KBM-7 (cell line): ENCODE measurements at regions not wholly inside any gene's neighbourhood (a gene's known extent, or its start where the extent isn't known, plus 50 kb on each side); places are given as distances from the start of the nearest gene placed in this dataset.

Source experiments
- DNase-seq: peaks from one replicate; pipeline ENCODE4 v3.0.0-alpha.2; 2015
- in situ Hi-C: fragments of 300-500 bp; cut with MboI; formaldehyde crosslinking; loops from 2 replicates; pipeline ENCODE4 v1.14.3; 2020; ENCODE audit warnings: low sequenced_read_pairs, low pct_unique_long_range_greater_than_20kb, mixed read lengths

DNA sequence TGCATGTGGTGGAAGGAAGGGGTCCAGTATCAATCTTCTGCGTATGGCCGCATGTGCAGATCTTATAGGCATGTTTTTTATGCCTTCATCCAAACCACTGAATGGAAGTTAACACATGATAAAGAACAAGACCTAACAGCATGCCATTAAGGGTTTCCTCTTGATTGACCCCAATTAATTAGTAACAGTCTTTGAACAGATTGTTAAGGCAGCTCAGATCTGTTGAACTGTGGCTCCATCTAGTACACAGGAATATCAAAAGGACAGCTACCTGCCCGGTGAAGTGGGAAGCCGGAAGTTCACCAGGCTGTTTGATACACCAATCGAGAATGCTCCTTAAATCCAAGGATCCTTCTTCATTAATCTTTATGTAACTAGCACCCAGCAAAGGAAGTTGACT, 159.9 kb upstream of the ADAMTS16 start:
- in situ Hi-C loops, result no loop called here
- DNase-seq, result no peak

DNA sequence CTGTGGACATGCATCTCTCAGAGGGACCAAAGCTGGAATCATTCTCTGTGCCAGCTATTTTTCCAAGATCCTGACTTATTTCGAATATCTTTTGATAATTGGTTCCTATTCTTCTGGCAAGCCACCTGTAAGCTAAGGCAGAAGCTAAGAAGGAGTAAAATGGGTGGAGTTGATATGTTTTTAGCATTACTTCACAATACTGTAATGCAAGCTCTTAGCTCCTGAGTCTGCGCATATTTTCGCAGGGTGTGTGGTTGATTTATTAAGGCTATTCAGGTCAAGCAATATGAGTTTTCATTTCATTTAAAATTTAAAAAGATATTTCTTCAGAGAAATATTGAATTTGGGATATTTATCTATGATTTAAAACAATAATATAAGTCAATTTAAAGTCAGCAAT, 158.5 kb upstream of the ADAMTS16 start:
- in situ Hi-C loops, result no loop called here
- DNase-seq, result no peak

DNA sequence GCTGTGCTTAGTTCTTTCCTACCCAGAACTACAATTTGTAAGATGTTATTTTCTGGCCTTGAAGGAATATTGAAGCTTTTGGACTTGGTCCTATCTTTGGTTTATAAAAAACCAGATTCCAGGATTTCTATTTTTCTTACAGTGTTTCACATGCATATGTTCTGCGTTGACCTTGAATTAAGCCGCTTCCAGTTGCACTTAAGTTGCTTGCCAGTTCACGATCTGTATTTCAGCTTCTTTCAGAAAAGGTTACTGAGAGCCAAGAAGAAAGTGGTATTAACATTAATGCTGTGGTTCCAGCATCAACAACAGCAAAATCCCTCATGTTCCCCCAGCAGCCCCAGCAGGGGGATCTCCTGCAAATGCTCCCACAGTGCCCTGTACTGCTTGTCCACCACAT, 156.4 kb upstream of the ADAMTS16 start:
- DNase-seq, result no peak
- in situ Hi-C loops, result no loop called here

DNA sequence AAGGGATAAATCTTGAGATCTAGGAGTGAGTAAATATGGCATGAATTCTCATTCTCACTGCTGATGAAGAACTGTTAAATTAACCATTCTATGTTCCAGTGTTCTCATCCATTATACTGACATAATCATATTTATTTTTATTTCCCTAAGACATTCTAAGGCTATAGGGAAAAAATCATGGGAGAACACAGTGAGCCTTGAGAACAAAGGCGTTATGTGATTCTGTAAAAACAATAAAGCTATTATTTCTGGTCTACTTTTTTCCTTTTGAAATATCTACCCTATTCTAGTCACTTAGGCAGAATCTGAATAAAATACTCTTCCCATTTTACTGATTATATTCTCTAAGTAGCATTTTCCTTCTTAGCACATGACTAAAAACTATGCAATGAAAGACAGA, 155.7 kb upstream of the ADAMTS16 start:
- in situ Hi-C loops, result no loop called here
- no peak for DNase-seq

DNA sequence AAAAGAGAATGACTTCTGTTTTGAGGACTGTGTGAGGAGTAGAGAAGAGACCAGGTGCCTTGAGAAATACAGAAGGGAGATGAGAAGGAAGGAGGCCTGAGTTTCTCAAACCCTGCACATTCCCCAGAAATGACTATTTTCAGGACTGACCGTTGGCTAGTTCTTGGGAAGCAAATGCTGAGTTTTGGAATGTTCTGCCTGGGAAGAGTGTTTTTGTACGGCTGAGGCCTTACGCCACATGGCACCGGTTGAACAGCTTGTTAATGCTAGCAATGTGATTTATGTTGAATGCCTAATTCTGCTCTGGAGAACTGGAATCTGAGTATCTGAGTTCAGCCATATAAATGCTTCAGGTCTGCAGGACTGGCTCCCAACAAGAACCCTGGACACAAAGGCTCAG, 152.7 kb upstream of the ADAMTS16 start:
- in situ Hi-C loops, result no loop called here
- DNase-seq, result no peak

DNA sequence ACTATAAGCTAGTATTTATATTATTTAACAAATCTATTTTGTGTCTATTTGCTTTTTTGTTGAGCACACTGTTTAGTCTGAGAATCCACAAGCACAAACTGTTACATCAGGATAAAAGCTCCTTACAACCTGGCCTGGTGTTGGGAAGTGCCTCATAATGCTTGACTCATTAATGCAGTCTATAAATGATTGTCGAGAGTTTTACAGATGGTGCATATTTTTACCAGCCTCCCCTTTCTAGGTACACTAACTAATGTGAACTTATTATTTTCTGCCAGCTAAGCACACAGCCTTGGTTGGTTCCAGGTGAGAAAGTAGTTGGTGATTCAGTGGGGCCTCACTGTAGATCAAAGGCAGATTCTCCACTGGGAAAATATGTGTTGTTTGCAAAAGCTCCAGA, 151.0 kb upstream of the ADAMTS16 start:
- DNase-seq, result no peak
- in situ Hi-C loops, result no loop called here

DNA sequence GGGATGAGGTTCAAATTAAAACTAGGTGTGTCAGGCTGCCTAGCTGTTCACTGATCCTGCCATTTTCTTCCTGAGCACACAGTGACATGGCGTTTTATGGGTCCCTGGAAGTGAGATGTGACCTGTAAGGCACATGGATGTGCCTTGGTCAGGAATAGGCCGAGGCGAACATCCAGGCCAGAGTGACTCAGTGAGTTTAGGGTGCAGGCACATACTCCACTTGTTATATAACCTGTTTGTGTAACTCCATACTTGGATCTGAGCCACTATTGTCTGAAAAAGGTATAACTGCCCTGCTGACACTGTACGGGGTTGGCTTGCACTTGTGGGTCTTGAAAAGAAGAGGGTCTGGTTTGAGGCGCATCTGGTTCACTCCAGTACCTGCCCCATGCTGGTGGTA, 150.1 kb upstream of the ADAMTS16 start:
- in situ Hi-C loops, result no loop called here
- no peak for DNase-seq

DNA sequence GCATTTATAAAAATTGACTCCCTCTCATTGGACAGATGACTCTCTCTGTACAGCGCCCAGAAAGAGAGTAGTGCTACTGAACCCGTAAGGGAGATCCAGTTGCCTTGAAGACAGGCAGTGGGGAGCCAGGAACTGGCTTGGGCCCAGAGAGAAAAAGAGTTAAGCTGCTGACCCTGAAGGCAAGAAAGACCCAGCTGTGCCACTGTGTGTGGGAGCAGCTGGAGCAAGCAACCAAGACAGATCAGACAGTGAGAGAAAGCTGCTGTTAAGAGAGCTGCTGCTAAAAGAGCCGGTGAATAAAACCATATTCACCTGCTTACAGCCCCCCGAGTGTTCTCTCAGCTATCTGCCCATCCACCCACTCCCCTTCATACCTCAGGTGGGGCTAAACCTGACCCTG, 149.7 kb upstream of the ADAMTS16 start:
- in situ Hi-C loops, result no loop called here
- DNase-seq, result no peak

DNA sequence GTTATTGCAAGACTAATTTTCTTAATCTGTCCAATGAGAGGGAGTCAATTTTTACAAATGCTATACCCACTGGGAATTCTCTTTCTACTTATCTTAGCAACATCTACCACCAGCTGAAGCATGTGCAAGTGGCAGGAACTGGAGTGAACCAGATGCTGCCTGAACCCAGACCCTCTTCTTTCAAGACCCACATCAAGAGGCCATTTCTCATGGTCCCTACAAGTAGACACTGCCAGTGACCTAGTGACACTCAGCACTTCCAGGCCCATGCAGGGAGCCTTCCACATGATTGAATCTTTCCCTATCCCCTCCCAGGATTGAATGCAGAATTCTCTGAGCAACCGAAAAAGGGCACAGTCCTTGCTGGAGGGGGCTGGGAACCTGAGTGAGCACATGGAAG, 148.2 kb upstream of the ADAMTS16 start:
- in situ Hi-C loops, result no loop called here
- DNase-seq, result no peak

DNA sequence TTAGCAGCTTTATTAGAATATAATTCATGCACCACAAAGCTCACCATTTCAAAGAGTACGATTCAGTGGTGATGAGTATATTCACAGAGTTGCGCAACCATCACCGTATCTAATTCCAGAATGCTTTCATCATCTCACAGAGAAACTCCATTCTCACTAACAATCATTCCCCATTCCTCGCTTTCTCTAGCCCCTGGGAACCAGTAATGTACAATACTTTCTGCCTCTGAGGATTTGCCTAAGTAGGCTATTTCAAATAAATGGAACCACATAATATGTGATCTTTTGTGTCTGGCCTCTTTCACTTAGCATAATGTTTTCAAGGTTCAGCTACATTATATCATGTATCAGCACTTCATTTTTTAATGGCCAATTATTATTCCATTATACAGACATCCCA, 145.1 kb upstream of the ADAMTS16 start:
- DNase-seq, result no peak
- in situ Hi-C loops, result no loop called here

DNA sequence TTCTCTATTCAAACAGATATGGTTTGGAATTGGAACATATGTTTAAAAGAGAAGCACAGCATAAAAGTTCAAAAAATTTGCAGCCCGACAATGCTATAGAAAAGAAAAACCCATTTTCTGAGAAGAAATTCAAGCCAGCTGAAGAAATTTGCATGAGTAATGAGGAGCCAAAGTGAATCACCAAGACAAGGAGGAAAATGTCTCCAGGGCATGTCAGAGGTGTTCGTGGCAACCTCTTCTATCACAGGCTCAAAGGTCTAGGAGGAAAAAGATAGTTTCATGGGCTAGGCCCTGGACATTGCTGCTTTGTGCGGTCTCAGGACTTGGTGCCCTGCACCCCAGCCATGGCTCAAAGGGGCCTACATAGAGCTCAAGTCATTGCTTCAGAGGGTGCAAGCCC, 134.8 kb upstream of the ADAMTS16 start:
- in situ Hi-C loops, result no loop called here
- DNase-seq, result no peak

DNA sequence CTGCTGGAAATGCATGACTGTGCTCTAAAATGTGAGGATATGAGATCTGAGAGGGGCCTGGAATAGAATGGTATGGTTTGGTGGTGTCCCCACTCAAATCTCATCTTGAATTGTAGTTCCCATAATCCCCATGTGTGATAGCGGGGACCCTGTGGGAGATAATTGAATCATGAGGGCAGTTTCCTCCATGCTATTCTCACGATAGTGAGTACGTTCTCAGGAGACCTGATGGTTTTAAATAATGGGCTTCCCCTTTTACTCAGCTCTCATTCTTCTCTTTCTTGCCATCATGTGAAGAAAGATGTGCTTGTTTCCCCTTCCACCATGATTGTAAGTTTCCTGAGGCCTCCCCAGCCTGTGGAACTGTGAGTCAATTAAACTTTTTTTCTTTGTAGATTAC, 133.6 kb upstream of the ADAMTS16 start:
- in situ Hi-C loops, result no loop called here
- no peak for DNase-seq

DNA sequence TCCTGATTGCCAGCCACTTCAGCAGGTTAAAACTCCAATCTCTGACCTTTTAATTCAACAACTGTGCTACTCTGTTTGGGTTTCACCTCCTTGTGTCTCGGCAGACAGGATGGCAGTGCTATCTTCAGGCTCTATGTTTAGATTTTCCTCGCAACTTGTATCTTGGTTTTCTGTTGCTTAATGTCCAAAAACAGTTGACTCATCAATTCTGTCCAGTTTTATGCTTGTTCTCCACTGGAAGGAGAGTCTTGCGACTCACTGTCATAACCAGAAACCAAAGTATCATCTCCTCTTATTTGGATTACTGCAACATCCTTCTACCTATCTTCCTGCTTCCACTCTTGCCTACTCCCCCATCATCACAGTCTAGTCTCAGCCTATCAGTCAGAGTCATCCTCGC, 130.9 kb upstream of the ADAMTS16 start:
- in situ Hi-C loops, result no loop called here
- DNase-seq, result no peak

DNA sequence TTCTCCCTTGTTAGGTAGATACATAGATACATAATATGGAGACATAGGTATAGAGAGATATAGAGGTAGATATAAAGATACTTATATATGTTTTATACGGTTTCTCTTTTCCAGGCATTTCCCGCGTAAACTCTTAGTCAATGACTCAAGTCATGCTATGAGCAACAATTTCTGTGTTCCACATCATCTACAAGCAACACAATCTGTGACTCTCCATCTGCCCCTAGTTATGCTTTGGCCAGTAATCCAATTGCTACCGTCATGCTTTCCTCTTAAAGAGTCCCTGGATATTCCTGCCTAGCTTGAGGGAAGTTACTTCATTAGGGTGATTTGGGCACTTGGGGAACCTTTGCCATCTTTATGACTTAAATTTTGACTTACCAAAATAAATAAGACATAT, 129.0 kb upstream of the ADAMTS16 start:
- in situ Hi-C loops, result no loop called here

DNA sequence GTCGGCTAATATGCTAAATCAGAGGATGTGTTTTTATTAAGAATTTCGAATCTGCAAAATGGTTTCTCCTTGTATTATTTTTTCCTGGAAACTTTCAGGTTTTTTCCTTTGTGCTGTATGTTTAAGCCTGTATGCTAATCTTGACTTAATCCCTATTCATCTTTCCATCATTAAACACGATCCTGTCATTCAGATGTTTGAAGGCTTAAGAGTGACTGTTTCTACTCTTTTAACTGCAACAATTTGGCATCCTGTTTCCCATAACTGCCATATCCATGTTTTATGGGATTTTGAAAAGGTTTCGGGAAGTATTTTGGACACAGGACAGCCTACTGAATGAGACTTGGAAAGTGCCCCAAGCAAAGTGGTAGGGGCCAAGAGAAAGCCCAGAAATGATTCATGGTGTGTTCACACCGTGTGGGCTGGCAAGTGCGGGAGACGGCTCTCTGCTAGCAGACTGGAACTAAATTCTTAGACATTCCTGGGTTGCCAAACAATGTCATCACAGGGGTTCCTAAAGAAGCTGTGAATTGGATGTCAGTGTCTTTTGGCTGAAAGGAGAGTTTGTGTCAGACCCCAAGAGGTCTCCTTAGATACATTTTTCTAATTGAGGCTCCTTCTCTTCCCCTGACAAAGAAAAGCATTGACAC, 125.4 kb upstream of the ADAMTS16 start:
- in situ Hi-C loops, result no loop called here

More for the DNA sequence above, 129.0 kb upstream of the ADAMTS16 start:
- DNase-seq, result no peak

DNA sequence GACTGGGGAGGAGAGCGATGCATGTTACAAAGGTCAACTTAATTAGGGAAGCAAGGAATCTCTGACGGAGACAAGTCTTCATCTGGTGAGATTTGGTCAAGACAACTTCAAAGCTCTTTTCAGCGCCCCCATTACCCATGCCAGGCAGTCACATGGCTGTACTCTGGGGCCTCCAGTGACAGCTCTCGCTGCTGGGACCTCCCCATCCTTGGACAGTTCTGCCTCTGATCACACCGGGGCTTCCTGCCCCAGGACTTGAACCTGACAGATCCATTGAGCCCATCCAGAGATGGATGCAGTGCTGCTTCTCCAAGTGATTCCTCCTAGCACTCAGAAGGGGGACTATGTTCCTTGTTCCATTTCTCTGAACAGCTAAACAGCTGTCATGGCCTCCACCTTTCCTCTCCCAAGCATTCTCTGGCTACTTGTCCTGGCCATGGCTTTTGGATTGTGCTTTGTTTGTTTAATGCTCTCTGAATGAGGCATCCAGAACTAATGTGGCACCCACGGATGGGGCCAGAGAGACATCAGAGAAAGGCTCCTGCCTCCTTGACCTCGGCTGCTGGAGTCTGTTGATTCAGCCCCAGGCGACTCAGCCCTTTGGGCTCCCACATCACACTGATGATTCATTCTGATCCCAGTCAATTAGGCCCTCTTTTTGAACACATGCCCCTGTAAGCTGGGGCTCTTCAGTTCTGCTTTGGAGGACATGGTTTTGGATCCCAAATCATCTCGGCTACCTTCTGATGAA, 122.1 kb upstream of the ADAMTS16 start:
- DNase-seq, result no peak
- in situ Hi-C loops, result no loop called here

More for the DNA sequence above, 125.4 kb upstream of the ADAMTS16 start:
- no peak for DNase-seq

DNA sequence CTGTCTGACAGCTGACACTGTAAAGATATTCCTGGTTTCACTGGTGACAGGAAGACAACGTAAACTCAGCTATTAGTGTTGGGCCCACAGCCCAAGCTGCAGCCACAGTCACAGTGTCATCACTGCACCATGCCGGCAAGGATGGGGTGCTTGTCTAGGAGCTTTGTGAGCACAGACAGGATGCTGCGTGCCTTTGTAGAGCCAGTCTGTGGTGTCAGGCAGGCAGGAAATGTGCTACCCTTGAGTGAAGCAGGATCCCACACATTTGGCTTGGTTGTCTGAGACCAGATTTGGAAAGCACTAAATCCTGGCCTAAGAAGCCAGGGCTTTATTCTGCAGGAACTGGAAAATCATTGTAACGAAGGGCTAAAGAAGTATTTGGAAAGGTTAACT, 121.6 kb upstream of the ADAMTS16 start:
- in situ Hi-C loops, result no loop called here
- no peak for DNase-seq

DNA sequence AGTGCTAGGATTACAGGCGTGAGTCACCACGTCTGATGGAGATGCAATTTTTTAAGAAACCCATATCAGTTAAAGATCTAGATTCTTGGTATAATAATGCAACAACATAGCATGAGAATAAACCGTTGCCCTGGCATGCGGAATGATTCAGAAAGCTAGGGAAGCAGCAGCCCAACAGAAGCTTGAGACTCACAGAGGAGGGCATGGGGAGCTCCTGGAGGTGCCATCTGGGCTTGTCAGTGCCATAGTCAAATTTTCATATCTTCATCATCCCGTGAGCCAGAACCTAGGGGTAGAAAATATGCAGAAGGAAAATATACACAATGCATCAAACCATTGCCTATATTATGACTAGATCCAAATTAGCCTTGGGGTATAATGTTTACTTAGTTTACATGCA, 118.7 kb upstream of the ADAMTS16 start:
- DNase-seq, result no peak
- in situ Hi-C loops, result no loop called here

DNA sequence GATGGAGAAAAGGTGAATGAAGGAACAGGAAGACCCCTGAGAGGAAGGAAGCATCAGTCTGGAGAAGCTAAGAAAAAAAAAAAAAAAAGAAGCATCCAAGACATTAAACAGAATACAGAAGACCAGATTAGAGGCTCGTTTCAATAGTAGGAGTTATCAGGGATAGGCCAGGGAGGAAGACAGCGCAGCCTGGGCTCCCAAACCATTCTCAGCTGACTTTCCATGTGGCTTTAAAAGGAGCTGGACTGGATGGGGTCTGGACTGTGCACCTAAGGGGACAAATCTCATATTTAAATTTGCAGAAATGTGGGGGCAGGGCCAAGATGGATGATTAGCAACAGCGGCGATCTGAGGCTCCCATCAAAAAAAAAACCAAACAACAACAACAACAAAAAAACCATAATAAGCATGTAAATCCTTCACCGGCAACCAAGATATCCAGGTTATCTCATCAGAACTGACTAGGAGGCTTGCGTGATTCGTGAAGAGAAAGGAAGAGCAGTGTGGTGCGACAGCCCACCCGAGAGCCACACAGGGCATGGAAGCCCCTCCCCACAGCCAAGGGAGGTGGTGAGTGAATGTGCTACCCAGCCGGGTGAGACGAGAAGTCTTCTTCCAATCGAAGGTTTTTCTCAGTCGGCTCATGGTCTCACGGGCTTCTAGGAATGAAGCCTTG, 114.9 kb upstream of the ADAMTS16 start:
- in situ Hi-C loops, result no loop called here
- DNase-seq, result no peak

DNA sequence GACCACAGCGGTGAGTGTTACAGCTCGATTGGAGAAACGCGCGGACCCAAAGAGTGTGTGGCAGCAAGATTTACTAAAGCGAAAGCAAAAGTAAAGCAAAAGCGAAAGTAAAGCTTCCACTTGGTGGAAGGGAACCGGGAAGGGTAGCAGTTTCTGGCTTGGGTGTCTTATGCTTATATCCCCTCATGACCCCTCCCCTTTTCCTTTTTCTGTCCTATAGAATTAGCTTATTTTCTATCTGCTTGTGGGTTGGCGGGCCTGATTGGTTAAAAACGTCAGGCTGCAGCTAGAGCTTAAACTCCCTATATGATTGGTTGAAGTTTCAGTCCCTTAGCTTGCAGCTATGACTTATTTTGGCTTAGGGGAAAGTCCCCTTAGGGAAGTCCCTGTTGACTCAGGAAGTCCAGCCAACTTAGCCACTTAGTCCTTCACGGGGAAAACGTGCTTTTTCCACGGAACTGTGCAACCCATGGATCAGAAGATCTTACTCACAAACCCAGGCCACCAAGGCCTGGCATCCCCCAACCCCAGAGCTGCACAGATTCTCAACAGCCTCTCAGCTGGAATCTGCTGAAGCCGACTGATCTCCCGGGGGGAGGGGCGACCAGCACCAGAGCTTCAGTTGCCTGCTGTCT, 114.2 kb upstream of the ADAMTS16 start:
- DNase-seq, result peak; percentile 9
- in situ Hi-C loops, result no loop called here
